ENCODE measurements at regions not wholly inside any gene's neighbourhood (a gene's known extent, or its start where the extent isn't known, plus 50 kb on each side); places are given as distances from the start of the nearest gene placed in this dataset.
"Not testable (repeated sequence)": the region's sequence is repeated elsewhere in the genome, so short reads cannot be mapped to it uniquely, and the experiment has no call there.

- no peak for DNase-seq
Observed at GRCh38 chr5:101929628-101930027, 366.5 kb downstream of the SLCO4C1 start.

GRCh38 chr5:101917166-101917565 is 378.9 kb downstream of the SLCO4C1 start:
- DNase-seq, result no peak

- DNase-seq, result no peak
Observed at GRCh38 chr5:101915554-101915953, 380.5 kb downstream of the SLCO4C1 start.

GRCh38 chr5:101904736-101905135 is 391.3 kb downstream of the SLCO4C1 start:
- DNase-seq, result no peak

GRCh38 chr5:101897914-101898313 is 398.2 kb downstream of the SLCO4C1 start:
- no peak for DNase-seq

- DNase-seq, result no peak
Observed at GRCh38 chr5:101894985-101895384, 401.1 kb downstream of the SLCO4C1 start.

GRCh38 chr5:101878190-101878589 is 417.9 kb downstream of the SLCO4C1 start:
- DNase-seq, result no peak

GRCh38 chr5:101877451-101877850 is 418.6 kb downstream of the SLCO4C1 start:
- no peak for DNase-seq

- DNase-seq, result no peak
Observed at GRCh38 chr5:101866473-101866872, 429.6 kb downstream of the SLCO4C1 start.

- DNase-seq, result no peak
Observed at GRCh38 chr5:101860563-101860962, 435.5 kb downstream of the SLCO4C1 start.

- DNase-seq, result no peak
Observed at GRCh38 chr5:101860145-101860544, 435.9 kb downstream of the SLCO4C1 start.

GRCh38 chr5:101846496-101846895 is 449.6 kb downstream of the SLCO4C1 start:
- no peak for DNase-seq

GRCh38 chr5:101843055-101843454 is 453.0 kb downstream of the SLCO4C1 start:
- DNase-seq, result no peak

GRCh38 chr5:101838435-101838834 is 457.6 kb downstream of the SLCO4C1 start:
- no peak for DNase-seq

GRCh38 chr5:101829255-101829654 is 466.8 kb downstream of the SLCO4C1 start:
- no peak for DNase-seq

GRCh38 chr5:101811466-101811865 is 484.6 kb downstream of the SLCO4C1 start:
- DNase-seq, result no peak

GRCh38 chr5:101806410-101806809 is 489.7 kb downstream of the SLCO4C1 start:
- DNase-seq, result no peak

- no peak for DNase-seq
Observed at GRCh38 chr5:101796427-101796826, 499.7 kb downstream of the SLCO4C1 start.

GRCh38 chr5:101788797-101789196 is 507.3 kb downstream of the SLCO4C1 start:
- DNase-seq, result no peak

GRCh38 chr5:101785090-101785489 is 511.0 kb downstream of the SLCO4C1 start:
- no peak for DNase-seq

- no peak for DNase-seq
Observed at GRCh38 chr5:101783241-101784013, 512.7 kb downstream of the SLCO4C1 start.

- no peak for DNase-seq
Observed at GRCh38 chr5:101782352-101783103, 513.6 kb downstream of the SLCO4C1 start.

GRCh38 chr5:101751105-101751504 is 545.0 kb downstream of the SLCO4C1 start:
- DNase-seq, result no peak

GRCh38 chr5:101743000-101743399 is 553.1 kb downstream of the SLCO4C1 start:
- not testable (repeated sequence) for DNase-seq

All from activated gamma-delta T cell (primary cell).